Trophoblast cell (in vitro differentiated cells and primary cell): ENCODE measurements at regions not wholly inside any gene's neighbourhood (a gene's known extent, or its start where the extent isn't known, plus 50 kb on each side); places are given as distances from the start of the nearest gene placed in this dataset.

ENCODE experiments used
- DNase-seq, 2 donors: peaks; one replicate each; pipeline ENCODE4 v3.0.0-alpha.2; 2016
- H2AFZ ChIP-seq: 2 replicates; pipeline ENCODE4 v1.6.1; 2013; ENCODE audit warnings: low read length, moderate library complexity, mild to moderate bottlenecking; ENCODE audit not compliant: insufficient read depth, poor library complexity
- H2AK5ac ChIP-seq: 2 replicates; pipeline ENCODE4 v1.6.1; 2013; ENCODE audit warnings: mild to moderate bottlenecking, low read length
- H2BK120ac ChIP-seq: 2 replicates; pipeline ENCODE4 v1.6.1; 2013; ENCODE audit warnings: low read length, mild to moderate bottlenecking, moderate library complexity; ENCODE audit not compliant: insufficient read depth, poor library complexity
- H2BK12ac ChIP-seq: 2 replicates; pipeline ENCODE4 v1.6.1; 2013; ENCODE audit warnings: mild to moderate bottlenecking, low read length, moderate library complexity
- H2BK5ac ChIP-seq: 2 replicates; pipeline ENCODE4 v1.6.1; 2013; ENCODE audit warnings: low read length, low read depth, moderate library complexity, mild to moderate bottlenecking; ENCODE audit not compliant: poor library complexity
- H3K14ac ChIP-seq: 2 replicates; pipeline ENCODE4 v1.6.1; 2013; ENCODE audit warnings: mild to moderate bottlenecking, low read length
- H3K18ac ChIP-seq: 2 replicates; pipeline ENCODE4 v1.6.1; 2013; ENCODE audit warnings: mild to moderate bottlenecking, low read length
- H3K23ac ChIP-seq: 2 replicates; pipeline ENCODE4 v1.6.1; 2013; ENCODE audit warnings: low read length
- H3K27ac ChIP-seq: 2 replicates; pipeline ENCODE4 v1.5.1; 2013; ENCODE audit warnings: low read depth, mild to moderate bottlenecking, inconsistent platforms, low read length, moderate library complexity
- H3K27me3 ChIP-seq: 2 replicates; pipeline ENCODE4 v1.6.1; 2013; ENCODE audit warnings: inconsistent platforms, mild to moderate bottlenecking, low read length, moderate library complexity; ENCODE audit not compliant: insufficient read depth
- H3K36me3 ChIP-seq, 2 experiments: 1 replicate in 1 of 2; 2 replicates in 1 of 2; pipeline ENCODE4 v1.6.1; 2013; ENCODE audit warnings: low read length in 2 of 2, mild to moderate bottlenecking in 2 of 2, moderate library complexity in 1 of 2; ENCODE audit not compliant: insufficient read depth in 2 of 2, control insufficient read depth in 1 of 2
- H3K4ac ChIP-seq: 2 replicates; pipeline ENCODE4 v1.6.1; 2013; ENCODE audit warnings: low read depth, mild to moderate bottlenecking, low read length, moderate library complexity
- H3K4me1 ChIP-seq, 2 experiments: 1 replicate in 1 of 2; 2 replicates in 1 of 2; pipeline ENCODE4 v1.6.1; 2013; ENCODE audit warnings: low read length in 2 of 2, mild to moderate bottlenecking in 2 of 2, moderate library complexity in 1 of 2; ENCODE audit not compliant: insufficient read depth in 2 of 2, control insufficient read depth in 1 of 2
- H3K4me2 ChIP-seq: 2 replicates; pipeline ENCODE4 v1.6.1; 2013; ENCODE audit warnings: inconsistent platforms, mild to moderate bottlenecking, low read length, moderate library complexity
- H3K4me3 ChIP-seq: 2 replicates; pipeline ENCODE4 v1.5.1; 2013; ENCODE audit warnings: mild to moderate bottlenecking, low read depth, low read length, inconsistent platforms
- H3K79me1 ChIP-seq: one replicate; pipeline ENCODE4 v1.6.1; 2013; ENCODE audit warnings: low read length
- H3K79me2 ChIP-seq: 2 replicates; pipeline ENCODE4 v1.6.1; 2013; ENCODE audit warnings: low read length, mild to moderate bottlenecking; ENCODE audit not compliant: control insufficient read depth, insufficient read depth, poor library complexity
- H3K9ac ChIP-seq: 2 replicates; pipeline ENCODE4 v1.6.1; 2013; ENCODE audit warnings: mild to moderate bottlenecking, low read length
- H3K9me3 ChIP-seq: 2 replicates; pipeline ENCODE4 v1.6.1; 2013; ENCODE audit warnings: low read depth, mild to moderate bottlenecking, control low read depth, inconsistent platforms, low read length; ENCODE audit not compliant: insufficient read depth
- H4K12ac ChIP-seq: 2 replicates; pipeline ENCODE4 v1.6.1; 2013; ENCODE audit warnings: low read depth, mild to moderate bottlenecking, low read length, moderate library complexity
- H4K8ac ChIP-seq: 2 replicates; pipeline ENCODE4 v1.6.1; 2013; ENCODE audit warnings: low read depth, mild to moderate bottlenecking, low read length, moderate library complexity
- H4K91ac ChIP-seq: one replicate; pipeline ENCODE4 v1.6.1; 2013; ENCODE audit warnings: low read depth, mild to moderate bottlenecking, low read length, moderate library complexity
- WGBS: extraction: QIAGEN DNeasy Blood & Tissue Kit; methylation state at CpG from one replicate; pipeline ENCODE4 v1.1.7; 2013; ENCODE audit warnings: missing lambda C conversion rate; ENCODE audit not compliant: insufficient read length, insufficient coverage; ENCODE audit errors: extremely low coverage; 5-methylcytosine and 5-hydroxymethylcytosine counted together

DNA sequence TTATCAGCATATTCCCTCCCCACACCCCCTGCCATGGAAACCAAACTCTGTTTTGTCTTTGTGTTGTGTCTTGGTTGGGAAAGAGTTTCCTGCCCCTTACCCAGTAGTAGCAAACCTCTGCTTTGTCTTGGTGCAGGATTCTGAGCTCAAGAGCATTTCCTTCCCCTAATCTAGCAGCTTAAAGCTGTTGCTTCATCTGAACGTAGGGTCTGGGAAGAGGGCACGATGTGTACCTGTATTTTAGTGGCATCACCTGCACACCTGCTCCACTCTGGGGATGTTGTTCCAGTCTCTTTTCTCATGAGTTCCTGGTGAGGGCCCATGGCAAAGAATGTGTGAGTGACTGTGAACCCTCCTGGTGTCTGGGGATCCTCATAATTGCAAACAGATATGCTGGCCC lies 164.7 kb downstream of the SCP2D1 start:
- DNase-seq = no peak
- H2AFZ ChIP-seq = no peak overlapping the region
- WGBS = no CpG with 5 or more reads among the region's 2 CpGs
- H4K8ac ChIP-seq = no peak overlapping the region
- H3K36me3 ChIP-seq = no peaks in the 10 kb centered on the region
- no peak overlapping the region for H3K23ac ChIP-seq
- no peak overlapping the region for H3K27ac ChIP-seq
- no peak overlapping the region for H3K4ac ChIP-seq
- no peak overlapping the region for H3K9ac ChIP-seq
- H3K4me2 ChIP-seq = no peak overlapping the region
- H3K14ac ChIP-seq = no peak overlapping the region
- H3K79me1 ChIP-seq = no peaks in the 10 kb centered on the region
- H4K12ac ChIP-seq = no peak overlapping the region
- no peak overlapping the region for H4K91ac ChIP-seq
- no peaks in the 10 kb centered on the region for H3K79me2 ChIP-seq
- H2AK5ac ChIP-seq = no peak overlapping the region
- H3K27me3 ChIP-seq = no peaks in the 10 kb centered on the region
- no peak overlapping the region for H2BK120ac ChIP-seq
- no peak overlapping the region for H2BK5ac ChIP-seq
- no peak overlapping the region for H2BK12ac ChIP-seq
- H3K4me1 ChIP-seq = no peaks in the 10 kb centered on the region
- H3K4me3 ChIP-seq = no peak overlapping the region
- H3K9me3 ChIP-seq = peaks cover 3% of the 10 kb centered on the region
- no peak overlapping the region for H3K18ac ChIP-seq

- H3K18ac ChIP-seq = no peak overlapping the region
- H3K4ac ChIP-seq = no peak overlapping the region
- H3K79me2 ChIP-seq = no peaks in the 10 kb centered on the region
- H3K4me1 ChIP-seq = no peaks in the 10 kb centered on the region
- H3K9ac ChIP-seq = no peak overlapping the region
- H2BK5ac ChIP-seq = no peak overlapping the region
- H3K4me2 ChIP-seq = no peak overlapping the region
- no peaks in the 10 kb centered on the region for H3K27me3 ChIP-seq
- no peak overlapping the region for H4K8ac ChIP-seq
- H2AK5ac ChIP-seq = no peak overlapping the region
- H2AFZ ChIP-seq = no peak overlapping the region
- H3K27ac ChIP-seq = no peak overlapping the region
- H3K23ac ChIP-seq = no peak overlapping the region
- no peak overlapping the region for H3K14ac ChIP-seq
- H4K12ac ChIP-seq = no peak overlapping the region
- no peak overlapping the region for H4K91ac ChIP-seq
- no peak for DNase-seq
- no peak overlapping the region for H2BK12ac ChIP-seq
- no peak overlapping the region for H3K4me3 ChIP-seq
- H3K79me1 ChIP-seq = no peaks in the 10 kb centered on the region
- H3K36me3 ChIP-seq = no peaks in the 10 kb centered on the region
- WGBS = no CpG with 5 or more reads among the region's 1 CpG
- H2BK120ac ChIP-seq = no peak overlapping the region
- H3K9me3 ChIP-seq = peaks cover 3% of the 10 kb centered on the region
These were observed 165.5 kb downstream of the SCP2D1 start for GRCh38 chr20:18979132-18979531.

- Histone ChIP-seq H3K4me1 (peaks cover 0 to 2% of the 10 kb centered on the region in 2 experiments), H2BK5ac (no peak overlapping the region), H2BK120ac (no peak overlapping the region), H3K23ac (no peak overlapping the region), H3K14ac (no peak overlapping the region), H3K9me3 (peaks cover 3% of the 10 kb centered on the region), H3K4me3 (peak overlapping the region; percentile 42), H4K8ac (no peak overlapping the region), H2BK12ac (no peak overlapping the region), H3K4ac (no peak overlapping the region), H3K27ac (no peak overlapping the region), H4K12ac (no peak overlapping the region), H3K79me2 (no peaks in the 10 kb centered on the region), H3K27me3 (no peaks in the 10 kb centered on the region), H3K36me3 (no peaks in the 10 kb centered on the region), H2AK5ac (no peak overlapping the region), H3K4me2 (no peak overlapping the region), H2AFZ (no peak overlapping the region), H3K9ac (no peak overlapping the region), H3K18ac (no peak overlapping the region), H3K79me1 (no peaks in the 10 kb centered on the region), H4K91ac (no peak overlapping the region)
- no peak for DNase-seq
- no CpG with 5 or more reads among the region's 5 CpGs for WGBS
These were observed 168.5 kb downstream of the SCP2D1 start for GRCh38 chr20:18981962-18982539.

GRCh38 chr20:18983796-18984195 lies 170.2 kb downstream of the SCP2D1 start:
- no peak overlapping the region for H4K91ac ChIP-seq
- no peak overlapping the region for H3K4ac ChIP-seq
- no peak overlapping the region for H3K23ac ChIP-seq
- no peak overlapping the region for H3K4me3 ChIP-seq
- no peaks in the 10 kb centered on the region for H3K79me1 ChIP-seq
- no peaks in the 10 kb centered on the region for H3K27me3 ChIP-seq
- H2AFZ ChIP-seq = no peak overlapping the region
- H2BK12ac ChIP-seq = no peak overlapping the region
- no peak overlapping the region for H4K8ac ChIP-seq
- no peak overlapping the region for H2BK5ac ChIP-seq
- no peak overlapping the region for H3K9ac ChIP-seq
- no peaks in the 10 kb centered on the region for H3K79me2 ChIP-seq
- no peak overlapping the region for H2AK5ac ChIP-seq
- H3K9me3 ChIP-seq = peaks cover 3% of the 10 kb centered on the region
- peaks cover 4 to 5% of the 10 kb centered on the region in 2 experiments for H3K4me1 ChIP-seq
- H3K36me3 ChIP-seq = no peaks in the 10 kb centered on the region
- no CpG with 5 or more reads among the region's 5 CpGs for WGBS
- no peak overlapping the region for H3K18ac ChIP-seq
- H3K14ac ChIP-seq = no peak overlapping the region
- no peak overlapping the region for H2BK120ac ChIP-seq
- H3K4me2 ChIP-seq = no peak overlapping the region
- no peak overlapping the region for H3K27ac ChIP-seq
- DNase-seq = no peak
- H4K12ac ChIP-seq = no peak overlapping the region
